ENCODE measurements at regions not wholly inside any gene's neighbourhood (a gene's known extent, or its start where the extent isn't known, plus 50 kb on each side); places are given as distances from the start of the nearest gene placed in this dataset.

GRCh38 chr3:16801223-16801622 is 83.5 kb upstream of the PLCL2 start:
- H3K27ac ChIP-seq (ENCODE audit: low read depth) = no peak overlapping the region
- ATAC-seq (no peak), DNase-seq (ENCODE audit: low spot score) (no peak)
- no peak overlapping the region for H3K4me3 ChIP-seq
- no peak overlapping the region for H3K4me2 ChIP-seq
- H3K27me3 ChIP-seq (ENCODE audit: insufficient read depth) = no peaks in the 10 kb centered on the region
- Mint-ChIP-seq H3K27ac (no peak overlapping the region), H3K4me3 (no peak overlapping the region), H3K9me3 (peaks cover 4% of the 10 kb centered on the region), H3K36me3 (ENCODE audit: low read depth) (peaks cover 6% of the 10 kb centered on the region; the same call in 2 of the 3 replicates), H3K4me1 (peaks cover 14% of the 10 kb centered on the region), H3K27me3 (ENCODE audit: insufficient read depth, low read depth, poor library complexity) (no peaks in the 10 kb centered on the region)
- H2AFZ ChIP-seq = no peak overlapping the region
- no peaks in the 10 kb centered on the region for H3F3A ChIP-seq (replicated peaks; ENCODE audit: low read depth)
- H4K20me1 ChIP-seq (replicated peaks; ENCODE audit: insufficient read depth) = no peaks in the 10 kb centered on the region
- TF ChIP-seq EZH2phosphoT487 (IDR thresholded peaks at IDR 0.05; ENCODE audit: unreplicated experiment) = no peak
- no peak for TF ChIP-seq POLR2AphosphoS5 (IDR thresholded peaks at IDR 0.05; ENCODE audit: low read depth)
- TF ChIP-seq CREB1 (CRISPR knock-in tag; IDR thresholded peaks at IDR 0.05; ENCODE audit: low read depth) = no peak
- TF ChIP-seq, protein P1, sequence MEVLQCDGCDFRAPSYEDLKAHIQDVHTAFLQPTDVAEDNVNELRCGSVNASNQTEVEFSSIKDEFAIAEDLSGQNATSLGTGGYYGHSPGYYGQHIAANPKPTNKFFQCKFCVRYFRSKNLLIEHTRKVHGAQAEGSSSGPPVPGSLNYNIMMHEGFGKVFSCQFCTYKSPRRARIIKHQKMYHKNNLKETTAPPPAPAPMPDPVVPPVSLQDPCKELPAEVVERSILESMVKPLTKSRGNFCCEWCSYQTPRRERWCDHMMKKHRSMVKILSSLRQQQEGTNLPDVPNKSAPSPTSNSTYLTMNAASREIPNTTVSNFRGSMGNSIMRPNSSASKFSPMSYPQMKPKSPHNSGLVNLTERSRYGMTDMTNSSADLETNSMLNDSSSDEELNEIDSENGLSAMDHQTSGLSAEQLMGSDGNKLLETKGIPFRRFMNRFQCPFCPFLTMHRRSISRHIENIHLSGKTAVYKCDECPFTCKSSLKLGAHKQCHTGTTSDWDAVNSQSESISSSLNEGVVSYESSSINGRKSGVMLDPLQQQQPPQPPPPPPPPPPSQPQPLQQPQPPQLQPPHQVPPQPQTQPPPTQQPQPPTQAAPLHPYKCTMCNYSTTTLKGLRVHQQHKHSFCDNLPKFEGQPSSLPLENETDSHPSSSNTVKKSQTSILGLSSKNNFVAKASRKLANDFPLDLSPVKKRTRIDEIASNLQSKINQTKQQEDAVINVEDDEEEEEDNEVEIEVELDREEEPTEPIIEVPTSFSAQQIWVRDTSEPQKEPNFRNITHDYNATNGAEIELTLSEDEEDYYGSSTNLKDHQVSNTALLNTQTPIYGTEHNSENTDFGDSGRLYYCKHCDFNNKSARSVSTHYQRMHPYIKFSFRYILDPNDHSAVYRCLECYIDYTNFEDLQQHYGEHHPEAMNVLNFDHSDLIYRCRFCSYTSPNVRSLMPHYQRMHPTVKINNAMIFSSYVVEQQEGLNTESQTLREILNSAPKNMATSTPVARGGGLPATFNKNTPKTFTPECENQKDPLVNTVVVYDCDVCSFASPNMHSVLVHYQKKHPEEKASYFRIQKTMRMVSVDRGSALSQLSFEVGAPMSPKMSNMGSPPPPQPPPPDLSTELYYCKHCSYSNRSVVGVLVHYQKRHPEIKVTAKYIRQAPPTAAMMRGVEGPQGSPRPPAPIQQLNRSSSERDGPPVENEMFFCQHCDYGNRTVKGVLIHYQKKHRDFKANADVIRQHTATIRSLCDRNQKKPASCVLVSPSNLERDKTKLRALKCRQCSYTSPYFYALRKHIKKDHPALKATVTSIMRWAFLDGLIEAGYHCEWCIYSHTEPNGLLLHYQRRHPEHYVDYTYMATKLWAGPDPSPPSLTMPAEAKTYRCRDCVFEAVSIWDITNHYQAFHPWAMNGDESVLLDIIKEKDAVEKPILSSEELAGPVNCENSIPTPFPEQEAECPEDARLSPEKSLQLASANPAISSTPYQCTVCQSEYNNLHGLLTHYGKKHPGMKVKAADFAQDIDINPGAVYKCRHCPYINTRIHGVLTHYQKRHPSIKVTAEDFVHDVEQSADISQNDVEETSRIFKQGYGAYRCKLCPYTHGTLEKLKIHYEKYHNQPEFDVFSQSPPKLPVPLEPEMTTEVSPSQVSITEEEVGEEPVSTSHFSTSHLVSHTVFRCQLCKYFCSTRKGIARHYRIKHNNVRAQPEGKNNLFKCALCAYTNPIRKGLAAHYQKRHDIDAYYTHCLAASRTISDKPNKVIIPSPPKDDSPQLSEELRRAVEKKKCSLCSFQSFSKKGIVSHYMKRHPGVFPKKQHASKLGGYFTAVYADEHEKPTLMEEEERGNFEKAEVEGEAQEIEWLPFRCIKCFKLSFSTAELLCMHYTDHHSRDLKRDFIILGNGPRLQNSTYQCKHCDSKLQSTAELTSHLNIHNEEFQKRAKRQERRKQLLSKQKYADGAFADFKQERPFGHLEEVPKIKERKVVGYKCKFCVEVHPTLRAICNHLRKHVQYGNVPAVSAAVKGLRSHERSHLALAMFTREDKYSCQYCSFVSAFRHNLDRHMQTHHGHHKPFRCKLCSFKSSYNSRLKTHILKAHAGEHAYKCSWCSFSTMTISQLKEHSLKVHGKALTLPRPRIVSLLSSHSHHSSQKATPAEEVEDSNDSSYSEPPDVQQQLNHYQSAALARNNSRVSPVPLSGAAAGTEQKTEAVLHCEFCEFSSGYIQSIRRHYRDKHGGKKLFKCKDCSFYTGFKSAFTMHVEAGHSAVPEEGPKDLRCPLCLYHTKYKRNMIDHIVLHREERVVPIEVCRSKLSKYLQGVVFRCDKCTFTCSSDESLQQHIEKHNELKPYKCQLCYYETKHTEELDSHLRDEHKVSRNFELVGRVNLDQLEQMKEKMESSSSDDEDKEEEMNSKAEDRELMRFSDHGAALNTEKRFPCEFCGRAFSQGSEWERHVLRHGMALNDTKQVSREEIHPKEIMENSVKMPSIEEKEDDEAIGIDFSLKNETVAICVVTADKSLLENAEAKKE (CRISPR knock-in tag; IDR thresholded peaks at IDR 0.05) = no peak
- no peak for TF ChIP-seq ZNF114 (CRISPR knock-in tag; IDR thresholded peaks at IDR 0.05)
- no peak for TF ChIP-seq ZNF331 (CRISPR knock-in tag; IDR thresholded peaks at IDR 0.05; ENCODE audit: low read depth)
- no peak for TF ChIP-seq JUNB (IDR thresholded peaks at IDR 0.05; ENCODE audit: unreplicated experiment)
- TF ChIP-seq NANOG (IDR thresholded peaks at IDR 0.05; ENCODE audit: borderline replicate concordance) = no peak
- no peak for TF ChIP-seq EZH2 (IDR thresholded peaks at IDR 0.05; ENCODE audit: low read depth, unreplicated experiment)
- TF ChIP-seq CTCF (conservative IDR thresholded peaks at IDR 0.05; ENCODE audit: low read depth in 2 of 2) = no peak
- TF ChIP-seq STAT1 (IDR thresholded peaks at IDR 0.05; ENCODE audit: unreplicated experiment) = no peak
- TF ChIP-seq ETS1 (IDR thresholded peaks at IDR 0.05) = no peak
- TF ChIP-seq, protein P2, sequence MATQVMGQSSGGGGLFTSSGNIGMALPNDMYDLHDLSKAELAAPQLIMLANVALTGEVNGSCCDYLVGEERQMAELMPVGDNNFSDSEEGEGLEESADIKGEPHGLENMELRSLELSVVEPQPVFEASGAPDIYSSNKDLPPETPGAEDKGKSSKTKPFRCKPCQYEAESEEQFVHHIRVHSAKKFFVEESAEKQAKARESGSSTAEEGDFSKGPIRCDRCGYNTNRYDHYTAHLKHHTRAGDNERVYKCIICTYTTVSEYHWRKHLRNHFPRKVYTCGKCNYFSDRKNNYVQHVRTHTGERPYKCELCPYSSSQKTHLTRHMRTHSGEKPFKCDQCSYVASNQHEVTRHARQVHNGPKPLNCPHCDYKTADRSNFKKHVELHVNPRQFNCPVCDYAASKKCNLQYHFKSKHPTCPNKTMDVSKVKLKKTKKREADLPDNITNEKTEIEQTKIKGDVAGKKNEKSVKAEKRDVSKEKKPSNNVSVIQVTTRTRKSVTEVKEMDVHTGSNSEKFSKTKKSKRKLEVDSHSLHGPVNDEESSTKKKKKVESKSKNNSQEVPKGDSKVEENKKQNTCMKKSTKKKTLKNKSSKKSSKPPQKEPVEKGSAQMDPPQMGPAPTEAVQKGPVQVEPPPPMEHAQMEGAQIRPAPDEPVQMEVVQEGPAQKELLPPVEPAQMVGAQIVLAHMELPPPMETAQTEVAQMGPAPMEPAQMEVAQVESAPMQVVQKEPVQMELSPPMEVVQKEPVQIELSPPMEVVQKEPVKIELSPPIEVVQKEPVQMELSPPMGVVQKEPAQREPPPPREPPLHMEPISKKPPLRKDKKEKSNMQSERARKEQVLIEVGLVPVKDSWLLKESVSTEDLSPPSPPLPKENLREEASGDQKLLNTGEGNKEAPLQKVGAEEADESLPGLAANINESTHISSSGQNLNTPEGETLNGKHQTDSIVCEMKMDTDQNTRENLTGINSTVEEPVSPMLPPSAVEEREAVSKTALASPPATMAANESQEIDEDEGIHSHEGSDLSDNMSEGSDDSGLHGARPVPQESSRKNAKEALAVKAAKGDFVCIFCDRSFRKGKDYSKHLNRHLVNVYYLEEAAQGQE (IDR thresholded peaks at IDR 0.05; ENCODE audit: unreplicated experiment) = no peak
- H3K9me2 ChIP-seq (ENCODE audit: insufficient read depth) = peaks cover 21% of the 10 kb centered on the region
- no peaks in the 10 kb centered on the region for H3K79me2 ChIP-seq (replicated peaks; ENCODE audit: insufficient read depth)
- H3K36me3 ChIP-seq (ENCODE audit: insufficient read depth) = no peaks in the 10 kb centered on the region
- peaks cover 13% of the 10 kb centered on the region for H3K4me1 ChIP-seq (ENCODE audit: insufficient read depth)

Data from GM23338 (cell line).